ENCODE measurements at regions not wholly inside any gene's neighbourhood (a gene's known extent, or its start where the extent isn't known, plus 50 kb on each side); places are given as distances from the start of the nearest gene placed in this dataset.

DNA sequence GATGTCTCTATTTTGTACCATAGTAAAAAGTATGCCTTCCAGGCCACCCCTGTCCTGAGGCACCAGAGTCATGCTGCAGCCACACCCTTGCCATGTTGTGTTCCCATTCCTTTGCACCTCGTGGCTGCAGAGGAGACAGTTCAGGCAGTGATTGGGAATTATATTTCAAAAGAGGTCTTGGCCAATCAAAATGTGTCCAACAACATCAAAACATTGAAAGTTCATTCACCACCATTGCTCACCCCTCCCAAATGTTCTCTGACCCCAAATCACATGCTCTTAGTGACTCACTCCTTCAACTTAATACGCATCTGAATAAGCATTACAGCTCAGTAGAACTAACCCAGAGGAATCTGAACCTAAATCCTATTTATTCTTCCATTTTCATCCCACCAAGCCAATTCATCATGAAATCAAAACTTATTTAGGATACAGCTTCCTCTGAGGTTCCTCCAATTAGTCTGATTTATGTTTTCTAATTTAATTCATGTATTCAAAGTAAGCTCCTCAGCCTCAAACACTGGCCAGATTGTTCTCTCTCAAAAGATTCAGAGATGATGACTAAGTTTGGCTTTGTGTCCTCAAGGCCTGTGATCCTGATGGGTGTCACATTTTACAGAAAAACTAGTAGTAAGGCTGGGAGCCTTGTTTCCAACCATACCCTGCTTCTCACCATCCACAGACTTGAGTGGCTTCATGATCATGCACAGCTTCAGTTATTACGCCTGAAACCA, 323.2 kb upstream of the INTU start:
- TF ChIP-seq ARNTL (CRISPR knock-in tag; IDR thresholded peaks at IDR 0.05; ENCODE audit: borderline replicate concordance, low read depth) (no peak), ZC3H10 (CRISPR knock-in tag; IDR thresholded peaks at IDR 0.05) (peak; percentile 93)

DNA sequence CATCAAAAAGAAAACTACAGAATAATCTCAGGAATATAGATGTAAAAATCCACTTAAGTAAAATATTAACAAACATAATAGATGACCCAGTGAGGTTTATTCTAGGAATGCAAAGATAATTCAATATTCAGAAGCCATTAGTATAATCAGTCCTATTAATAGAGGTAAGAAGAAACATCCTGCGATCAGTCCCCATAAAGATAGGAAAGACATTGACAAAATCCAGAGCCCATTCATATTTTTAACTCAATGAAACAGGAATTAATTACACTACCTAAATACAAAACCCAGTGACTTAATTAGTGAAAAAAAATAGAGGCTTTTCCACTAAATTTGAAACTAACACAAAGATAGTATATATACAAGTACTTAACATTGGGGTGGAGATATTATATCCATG, 321.4 kb upstream of the INTU start:
- no peak for TF ChIP-seq SNAI2 (CRISPR knock-in tag; IDR thresholded peaks at IDR 0.05)
- no peak for TF ChIP-seq ZFP3 (CRISPR knock-in tag; IDR thresholded peaks at IDR 0.05)
- peak; percentile 50; the same call in 1 of the 2 replicates for TF ChIP-seq TCF4 (CRISPR knock-in tag; IDR thresholded peaks at IDR 0.05; ENCODE audit: borderline replicate concordance)
- no peak for TF ChIP-seq GLIS3 (CRISPR knock-in tag; IDR thresholded peaks at IDR 0.05)
- no peak for TF ChIP-seq ARNTL (CRISPR knock-in tag; IDR thresholded peaks at IDR 0.05; ENCODE audit: borderline replicate concordance, low read depth)
- TF ChIP-seq ZNF565 (CRISPR knock-in tag; conservative IDR thresholded peaks at IDR 0.05; ENCODE audit: low read depth) = no peak
- TF ChIP-seq ZFP30 (CRISPR knock-in tag; IDR thresholded peaks at IDR 0.05) = no peak
- TF ChIP-seq, protein P1, sequence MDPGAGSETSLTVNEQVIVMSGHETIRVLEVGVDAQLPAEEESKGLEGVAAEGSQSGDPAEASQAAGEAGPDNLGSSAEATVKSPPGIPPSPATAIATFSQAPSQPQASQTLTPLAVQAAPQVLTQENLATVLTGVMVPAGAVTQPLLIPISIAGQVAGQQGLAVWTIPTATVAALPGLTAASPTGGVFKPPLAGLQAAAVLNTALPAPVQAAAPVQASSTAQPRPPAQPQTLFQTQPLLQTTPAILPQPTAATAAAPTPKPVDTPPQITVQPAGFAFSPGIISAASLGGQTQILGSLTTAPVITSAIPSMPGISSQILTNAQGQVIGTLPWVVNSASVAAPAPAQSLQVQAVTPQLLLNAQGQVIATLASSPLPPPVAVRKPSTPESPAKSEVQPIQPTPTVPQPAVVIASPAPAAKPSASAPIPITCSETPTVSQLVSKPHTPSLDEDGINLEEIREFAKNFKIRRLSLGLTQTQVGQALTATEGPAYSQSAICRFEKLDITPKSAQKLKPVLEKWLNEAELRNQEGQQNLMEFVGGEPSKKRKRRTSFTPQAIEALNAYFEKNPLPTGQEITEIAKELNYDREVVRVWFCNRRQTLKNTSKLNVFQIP (CRISPR knock-in tag; IDR thresholded peaks at IDR 0.05; ENCODE audit: borderline replicate concordance, low read depth) = no peak
- peak; percentile 55; the same call in 1 of the 2 replicates for TF ChIP-seq TOX (CRISPR knock-in tag; IDR thresholded peaks at IDR 0.05; ENCODE audit: borderline replicate concordance)
- no peak for TF ChIP-seq PPARA (CRISPR knock-in tag; IDR thresholded peaks at IDR 0.05; ENCODE audit: borderline replicate concordance)
- TF ChIP-seq ZC3H10 (CRISPR knock-in tag; IDR thresholded peaks at IDR 0.05) = peak; percentile 96
- no peak for TF ChIP-seq ESRRG (CRISPR knock-in tag; IDR thresholded peaks at IDR 0.05)
- TF ChIP-seq RARB (CRISPR knock-in tag; IDR thresholded peaks at IDR 0.05) = no peak
- TF ChIP-seq CSDC2 (CRISPR knock-in tag; IDR thresholded peaks at IDR 0.05) = no peak
- TF ChIP-seq, protein P2, sequence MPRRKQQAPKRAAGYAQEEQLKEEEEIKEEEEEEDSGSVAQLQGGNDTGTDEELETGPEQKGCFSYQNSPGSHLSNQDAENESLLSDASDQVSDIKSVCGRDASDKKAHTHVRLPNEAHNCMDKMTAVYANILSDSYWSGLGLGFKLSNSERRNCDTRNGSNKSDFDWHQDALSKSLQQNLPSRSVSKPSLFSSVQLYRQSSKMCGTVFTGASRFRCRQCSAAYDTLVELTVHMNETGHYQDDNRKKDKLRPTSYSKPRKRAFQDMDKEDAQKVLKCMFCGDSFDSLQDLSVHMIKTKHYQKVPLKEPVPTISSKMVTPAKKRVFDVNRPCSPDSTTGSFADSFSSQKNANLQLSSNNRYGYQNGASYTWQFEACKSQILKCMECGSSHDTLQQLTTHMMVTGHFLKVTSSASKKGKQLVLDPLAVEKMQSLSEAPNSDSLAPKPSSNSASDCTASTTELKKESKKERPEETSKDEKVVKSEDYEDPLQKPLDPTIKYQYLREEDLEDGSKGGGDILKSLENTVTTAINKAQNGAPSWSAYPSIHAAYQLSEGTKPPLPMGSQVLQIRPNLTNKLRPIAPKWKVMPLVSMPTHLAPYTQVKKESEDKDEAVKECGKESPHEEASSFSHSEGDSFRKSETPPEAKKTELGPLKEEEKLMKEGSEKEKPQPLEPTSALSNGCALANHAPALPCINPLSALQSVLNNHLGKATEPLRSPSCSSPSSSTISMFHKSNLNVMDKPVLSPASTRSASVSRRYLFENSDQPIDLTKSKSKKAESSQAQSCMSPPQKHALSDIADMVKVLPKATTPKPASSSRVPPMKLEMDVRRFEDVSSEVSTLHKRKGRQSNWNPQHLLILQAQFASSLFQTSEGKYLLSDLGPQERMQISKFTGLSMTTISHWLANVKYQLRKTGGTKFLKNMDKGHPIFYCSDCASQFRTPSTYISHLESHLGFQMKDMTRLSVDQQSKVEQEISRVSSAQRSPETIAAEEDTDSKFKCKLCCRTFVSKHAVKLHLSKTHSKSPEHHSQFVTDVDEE (CRISPR knock-in tag; IDR thresholded peaks at IDR 0.05) = no peak
- no peak; the same call in 2 of the 3 replicates for ATAC-seq

More for the DNA sequence above, 323.2 kb upstream of the INTU start:
- no peak for ATAC-seq

DNA sequence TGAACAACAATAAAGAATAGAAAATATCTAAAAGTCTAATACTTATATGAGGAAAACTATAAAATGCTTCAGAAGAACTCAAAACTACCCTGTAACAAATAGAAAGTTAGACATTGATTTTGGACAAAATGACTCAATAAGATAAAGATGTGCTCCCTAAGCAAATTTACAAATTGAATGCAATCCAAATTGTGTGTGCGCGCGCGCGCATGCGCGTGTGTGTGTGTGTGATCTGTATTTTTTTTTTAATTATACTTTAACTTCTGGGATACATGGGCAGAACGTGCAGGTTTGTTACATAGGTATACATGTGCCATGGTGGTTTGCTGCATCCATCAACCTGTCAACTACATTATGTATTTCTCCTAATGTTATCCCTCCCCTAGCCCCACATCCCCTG, 320.8 kb upstream of the INTU start:
- no peak for ATAC-seq
- TF ChIP-seq GLIS3 (CRISPR knock-in tag; IDR thresholded peaks at IDR 0.05) (no peak), ISL1 (CRISPR knock-in tag; IDR thresholded peaks at IDR 0.05) (no peak), ZFP3 (CRISPR knock-in tag; IDR thresholded peaks at IDR 0.05) (no peak), ZC3H10 (CRISPR knock-in tag; IDR thresholded peaks at IDR 0.05) (no peak), RARB (CRISPR knock-in tag; IDR thresholded peaks at IDR 0.05) (no peak), ZNF70 (CRISPR knock-in tag; IDR thresholded peaks at IDR 0.05) (no peak), TOX (CRISPR knock-in tag; IDR thresholded peaks at IDR 0.05; ENCODE audit: borderline replicate concordance) (no peak), CSDC2 (CRISPR knock-in tag; IDR thresholded peaks at IDR 0.05) (no peak), ZNF8 (CRISPR knock-in tag; IDR thresholded peaks at IDR 0.05) (no peak), TCF4 (CRISPR knock-in tag; IDR thresholded peaks at IDR 0.05; ENCODE audit: borderline replicate concordance) (no peak), CSRNP3 (CRISPR knock-in tag; IDR thresholded peaks at IDR 0.05) (no peak), ARNTL (CRISPR knock-in tag; IDR thresholded peaks at IDR 0.05; ENCODE audit: borderline replicate concordance, low read depth) (no peak), OSR1 (CRISPR knock-in tag; IDR thresholded peaks at IDR 0.05) (no peak), CREB5 (CRISPR knock-in tag; IDR thresholded peaks at IDR 0.05; ENCODE audit: low read depth) (no peak), PPARA (CRISPR knock-in tag; IDR thresholded peaks at IDR 0.05; ENCODE audit: borderline replicate concordance) (no peak), ZFP30 (CRISPR knock-in tag; IDR thresholded peaks at IDR 0.05) (no peak), ESRRG (CRISPR knock-in tag; IDR thresholded peaks at IDR 0.05) (no peak), SNAI2 (CRISPR knock-in tag; IDR thresholded peaks at IDR 0.05) (no peak)
- TF ChIP-seq, protein P1 (CRISPR knock-in tag; IDR thresholded peaks at IDR 0.05; ENCODE audit: borderline replicate concordance, low read depth) = no peak
- TF ChIP-seq, protein P3, sequence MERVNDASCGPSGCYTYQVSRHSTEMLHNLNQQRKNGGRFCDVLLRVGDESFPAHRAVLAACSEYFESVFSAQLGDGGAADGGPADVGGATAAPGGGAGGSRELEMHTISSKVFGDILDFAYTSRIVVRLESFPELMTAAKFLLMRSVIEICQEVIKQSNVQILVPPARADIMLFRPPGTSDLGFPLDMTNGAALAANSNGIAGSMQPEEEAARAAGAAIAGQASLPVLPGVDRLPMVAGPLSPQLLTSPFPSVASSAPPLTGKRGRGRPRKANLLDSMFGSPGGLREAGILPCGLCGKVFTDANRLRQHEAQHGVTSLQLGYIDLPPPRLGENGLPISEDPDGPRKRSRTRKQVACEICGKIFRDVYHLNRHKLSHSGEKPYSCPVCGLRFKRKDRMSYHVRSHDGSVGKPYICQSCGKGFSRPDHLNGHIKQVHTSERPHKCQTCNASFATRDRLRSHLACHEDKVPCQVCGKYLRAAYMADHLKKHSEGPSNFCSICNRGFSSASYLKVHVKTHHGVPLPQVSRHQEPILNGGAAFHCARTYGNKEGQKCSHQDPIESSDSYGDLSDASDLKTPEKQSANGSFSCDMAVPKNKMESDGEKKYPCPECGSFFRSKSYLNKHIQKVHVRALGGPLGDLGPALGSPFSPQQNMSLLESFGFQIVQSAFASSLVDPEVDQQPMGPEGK (CRISPR knock-in tag; IDR thresholded peaks at IDR 0.05; ENCODE audit: borderline replicate concordance) = no peak
